HT1080 (cell line): ENCODE measurements at regions not wholly inside any gene's neighbourhood (a gene's known extent, or its start where the extent isn't known, plus 50 kb on each side); places are given as distances from the start of the nearest gene placed in this dataset.
"Not testable (repeated sequence)": the region's sequence is repeated elsewhere in the genome, so short reads cannot be mapped to it uniquely, and the experiment has no call there.

Source experiments
- DNase-seq: peaks from one replicate; pipeline ENCODE4 v3.0.0-alpha.2; 2015; ENCODE audit warnings: low read depth

DNA sequence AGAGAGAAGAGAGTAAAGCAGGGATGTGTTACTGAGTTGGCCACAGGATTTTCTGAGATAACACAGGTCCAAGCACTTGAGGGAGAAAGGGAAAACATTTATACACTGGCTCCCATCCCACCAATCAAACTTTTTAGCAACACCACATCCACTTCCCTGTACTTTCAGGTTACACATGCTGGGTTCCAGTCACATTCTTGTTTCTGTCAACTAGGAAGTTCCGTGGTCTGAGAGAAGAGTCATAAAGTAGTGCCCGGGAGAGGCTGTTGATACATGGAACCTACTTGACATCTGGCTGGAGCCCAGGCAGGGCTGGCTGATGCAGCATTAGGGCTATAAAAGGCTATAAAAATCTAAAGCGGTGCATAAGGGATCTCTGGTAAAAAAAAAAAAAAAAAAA is 473.9 kb upstream of the COX7C start:
- peak; percentile 5 for DNase-seq

DNA sequence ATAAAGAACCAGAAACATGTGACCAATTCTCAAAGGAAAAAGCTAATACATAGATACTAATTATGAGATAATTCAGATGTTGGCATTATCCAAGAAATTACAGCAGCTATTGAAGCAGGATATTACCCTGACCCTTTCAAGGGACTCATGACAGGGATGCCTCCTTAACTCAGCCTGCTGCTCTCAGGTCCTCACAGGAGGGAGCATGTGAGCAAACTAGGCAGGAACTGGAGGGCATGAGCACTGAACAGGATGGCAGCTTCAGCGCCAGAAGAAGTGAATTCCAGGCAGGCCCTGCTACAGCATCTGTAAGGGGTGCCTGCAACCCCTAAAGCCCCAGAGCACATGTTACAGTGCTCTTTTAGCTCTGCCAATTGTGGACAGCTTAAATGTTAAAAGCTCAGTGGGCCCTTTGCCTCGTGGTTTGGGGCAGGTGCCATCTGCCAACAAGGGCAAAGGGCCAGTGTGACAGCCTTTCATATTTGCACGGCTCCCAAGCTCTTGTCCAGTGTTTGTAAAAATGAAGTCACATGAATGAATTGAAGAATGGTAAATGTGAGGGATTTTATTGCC is 464.7 kb upstream of the COX7C start:
- no peak for DNase-seq

GRCh38 chr5:86155796-86156195 is 461.9 kb upstream of the COX7C start:
- no peak for DNase-seq

DNA sequence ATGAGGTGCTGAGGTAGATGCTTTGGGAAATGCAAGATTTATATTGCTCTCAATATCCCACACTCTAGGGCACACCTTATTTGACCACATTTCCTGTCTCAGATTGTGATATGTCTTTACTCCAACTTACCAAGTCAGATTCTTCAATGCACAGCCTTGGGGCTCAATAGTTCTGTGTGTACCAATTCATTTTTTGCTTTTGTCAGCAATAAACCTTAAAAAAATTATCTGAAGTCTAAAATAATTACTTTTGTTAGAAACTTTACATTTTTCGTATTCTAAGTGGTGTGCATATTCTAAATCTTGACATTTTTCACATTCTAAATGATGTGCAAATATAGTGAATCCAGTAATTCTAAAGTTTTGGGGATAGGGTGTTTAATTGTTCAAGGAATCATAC is 447.5 kb upstream of the COX7C start:
- no peak for DNase-seq

DNA sequence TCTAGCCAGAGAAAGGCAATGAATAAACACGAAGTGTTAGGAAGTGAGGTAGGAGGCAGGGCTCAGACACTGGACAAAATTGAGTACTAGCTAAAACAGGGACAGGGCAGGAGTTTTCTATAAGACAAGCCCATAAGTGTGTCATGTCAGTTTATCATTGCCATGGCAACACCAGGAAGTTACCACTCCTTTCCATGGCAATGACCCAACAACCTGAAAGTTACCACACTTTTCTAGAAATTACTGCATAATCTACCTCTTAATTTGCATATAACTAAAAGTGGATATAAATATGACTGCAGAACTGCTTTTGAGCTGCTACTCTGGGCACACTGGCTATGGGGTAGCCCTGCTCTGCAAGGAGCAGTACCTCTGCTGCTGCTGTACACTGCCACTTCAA is 442.5 kb upstream of the COX7C start:
- peak; percentile 18 for DNase-seq

DNA sequence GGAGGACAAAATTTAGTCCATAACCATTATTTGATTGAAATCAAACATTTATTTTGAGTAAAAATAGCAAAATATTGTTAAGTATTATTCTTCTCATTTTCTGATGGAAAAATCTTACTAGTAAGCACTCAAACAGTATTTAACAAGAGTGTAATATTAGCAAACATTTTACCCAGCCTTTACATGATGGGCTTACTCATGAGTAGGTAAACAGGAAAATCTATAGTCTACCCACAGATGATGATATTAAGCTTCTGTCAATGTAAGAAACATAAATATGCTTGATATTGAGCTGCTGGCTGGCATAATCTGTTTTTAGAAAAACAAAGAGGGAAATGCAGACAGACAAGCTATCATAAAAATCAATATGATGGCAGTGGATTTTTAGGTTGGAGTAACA is 418.5 kb upstream of the COX7C start:
- DNase-seq = no peak

DNA sequence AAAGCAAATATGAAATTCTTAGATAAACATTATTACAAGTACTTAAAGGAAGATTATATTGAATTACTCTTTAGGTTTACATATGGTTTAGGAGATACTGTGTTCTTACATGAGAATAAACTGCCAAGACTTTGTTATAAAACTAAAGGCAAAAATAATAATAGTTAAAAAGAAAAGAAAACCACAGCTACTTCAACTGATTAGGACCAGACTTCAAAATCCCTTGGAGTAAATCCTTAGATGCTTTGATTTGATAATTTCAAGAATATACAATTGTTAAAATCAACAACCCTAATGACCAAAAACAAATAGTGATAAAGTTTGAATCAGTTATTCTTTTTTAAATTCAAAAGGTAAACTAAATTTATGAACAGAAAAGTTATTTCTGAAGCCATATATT is 389.6 kb upstream of the COX7C start:
- no peak for DNase-seq

DNA sequence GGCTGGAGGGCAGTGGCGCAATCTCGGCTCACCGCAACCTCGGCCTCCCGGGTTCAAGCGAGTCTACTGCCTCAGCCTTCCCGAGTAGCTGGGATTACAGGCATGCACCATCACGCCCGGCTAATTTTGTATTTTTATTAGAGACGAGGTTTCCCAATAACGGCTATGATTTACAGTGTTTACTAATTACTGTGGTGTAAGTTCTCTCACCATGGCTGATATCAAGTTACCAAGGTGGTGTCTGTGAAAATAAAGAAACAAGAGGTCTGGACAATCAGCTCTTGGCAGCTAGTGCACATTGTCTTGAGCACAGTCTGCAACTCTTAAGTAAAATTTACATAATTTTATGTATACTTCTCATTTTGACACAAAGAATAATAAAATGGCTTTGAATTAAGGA is 385.5 kb upstream of the COX7C start:
- no peak for DNase-seq

DNA sequence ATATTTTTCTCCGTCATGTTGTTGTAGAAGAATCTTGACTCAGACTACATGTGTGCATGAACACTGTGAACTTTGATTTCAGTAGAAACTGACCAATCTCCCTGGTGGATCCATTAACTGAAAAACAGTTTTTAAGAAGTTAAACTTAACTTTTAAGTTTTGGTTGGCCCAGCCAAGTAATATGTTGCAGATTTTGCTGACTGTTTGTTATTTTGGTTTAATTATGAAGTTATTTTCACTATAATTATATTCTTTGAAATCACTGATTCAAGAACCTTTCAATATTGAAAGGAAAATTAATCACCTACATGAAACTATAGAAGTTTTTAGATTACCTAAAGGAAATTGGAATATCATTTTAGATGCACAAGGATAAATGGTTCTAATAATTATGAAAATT is 373.6 kb upstream of the COX7C start:
- DNase-seq = no peak

- DNase-seq = no peak
Observed at GRCh38 chr5:86257871-86258270, 359.9 kb upstream of the COX7C start.

- not testable (repeated sequence) for DNase-seq
Observed at GRCh38 chr5:86284400-86285190, 333.1 kb upstream of the COX7C start.

- DNase-seq = not testable (repeated sequence)
Observed at GRCh38 chr5:86287437-86287836, 330.3 kb upstream of the COX7C start.

DNA sequence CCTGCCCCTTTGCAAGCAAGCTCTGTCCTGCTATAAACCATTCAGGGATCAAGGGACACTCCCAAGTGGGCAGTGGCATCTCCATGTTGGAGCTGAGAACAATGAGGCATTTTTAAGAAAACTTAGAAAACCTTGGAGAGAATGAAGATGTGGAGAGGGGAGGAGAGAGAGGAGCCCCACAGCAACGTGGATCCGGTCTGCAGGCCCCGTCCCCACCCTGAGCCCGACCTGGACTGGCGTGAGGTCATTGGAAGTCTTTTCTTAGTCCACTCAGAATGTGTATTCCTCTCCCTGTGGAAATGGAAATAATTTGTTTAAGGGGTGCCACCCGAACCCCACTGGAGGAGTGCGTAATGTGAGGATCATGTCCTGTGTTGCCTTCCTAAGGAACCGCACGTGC is 328.0 kb upstream of the COX7C start:
- not testable (repeated sequence) for DNase-seq

DNA sequence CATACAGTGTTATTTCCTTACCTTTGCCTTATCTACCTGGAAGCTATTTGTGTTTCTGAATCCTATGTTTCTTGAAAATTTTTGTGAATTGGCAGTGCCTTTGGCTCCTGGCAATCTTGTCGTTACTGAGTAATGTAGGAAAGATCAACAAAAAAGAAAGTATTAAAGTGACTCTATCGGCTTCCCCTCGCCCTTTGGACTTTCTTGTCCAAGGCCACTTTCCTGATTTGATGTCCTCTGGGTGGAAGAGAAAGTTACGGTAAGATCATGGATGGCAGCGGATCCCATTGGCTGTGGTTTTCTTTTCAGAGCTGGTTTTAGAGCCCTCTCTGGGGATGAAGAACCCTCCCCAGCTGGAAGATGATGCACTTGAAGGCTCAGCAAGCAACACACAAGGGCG is 324.9 kb upstream of the COX7C start:
- not testable (repeated sequence) for DNase-seq

DNA sequence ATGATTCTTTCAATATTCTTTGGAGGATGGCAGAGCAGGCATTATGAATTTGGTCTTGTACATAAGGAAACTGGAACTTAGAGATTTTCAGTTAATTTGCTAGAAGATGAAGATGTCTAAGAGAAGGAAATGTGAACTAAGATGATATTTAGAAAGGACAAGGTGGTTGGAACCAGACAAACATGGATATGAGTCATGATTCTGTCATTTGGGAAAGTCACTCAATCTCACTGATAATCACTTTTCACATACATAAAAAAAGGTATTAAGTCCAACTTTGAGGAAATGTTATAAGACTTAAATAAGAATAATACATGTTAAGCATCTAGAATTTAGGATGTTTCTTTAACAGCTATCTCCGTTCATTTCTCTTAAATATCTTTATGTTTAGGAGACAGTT is 315.1 kb upstream of the COX7C start:
- peak; percentile 20 for DNase-seq

DNA sequence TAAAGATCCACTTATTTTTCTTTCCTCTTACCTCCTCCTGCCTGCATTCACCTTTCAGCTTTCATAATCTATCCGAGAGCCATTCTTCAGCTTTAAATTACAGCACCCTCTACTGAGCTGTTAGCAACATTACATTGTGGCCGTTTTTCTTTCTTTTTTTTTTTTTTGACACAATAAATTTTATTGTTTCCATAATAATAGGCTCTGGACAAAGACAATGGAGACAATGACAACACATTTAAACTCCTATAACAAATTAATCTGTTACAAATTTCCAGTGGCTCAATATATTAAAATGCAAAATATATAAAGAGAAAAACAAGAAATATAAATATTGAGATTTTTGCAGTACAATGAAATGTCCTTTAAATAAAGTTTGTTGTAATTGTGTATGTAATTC is 312.7 kb upstream of the COX7C start:
- DNase-seq = not testable (repeated sequence)

- DNase-seq = no peak
Observed at GRCh38 chr5:86314951-86315350, 302.8 kb upstream of the COX7C start.

GRCh38 chr5:86320266-86320665 is 297.5 kb upstream of the COX7C start:
- DNase-seq = no peak

DNA sequence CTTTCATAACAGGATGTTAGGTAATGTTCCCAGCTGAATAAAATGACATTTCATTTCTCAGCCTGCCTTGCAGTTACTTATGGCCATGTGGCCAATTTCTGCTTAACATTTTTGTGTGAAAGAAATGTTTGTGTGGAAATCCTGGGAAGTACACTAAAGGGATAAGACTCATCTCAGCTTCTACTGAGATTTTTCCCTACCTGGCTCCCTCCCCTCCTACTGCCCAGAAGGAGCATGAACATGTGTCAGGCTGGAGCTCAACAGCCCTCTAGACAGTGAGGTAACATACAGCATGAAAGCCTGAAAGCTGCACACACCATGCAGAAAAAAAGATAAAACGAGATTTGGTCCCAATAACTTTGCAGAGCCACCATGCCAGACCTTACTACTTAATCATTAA is 288.4 kb upstream of the COX7C start:
- DNase-seq = no peak

GRCh38 chr5:86330736-86331135 is 287.0 kb upstream of the COX7C start:
- DNase-seq = no peak

DNA sequence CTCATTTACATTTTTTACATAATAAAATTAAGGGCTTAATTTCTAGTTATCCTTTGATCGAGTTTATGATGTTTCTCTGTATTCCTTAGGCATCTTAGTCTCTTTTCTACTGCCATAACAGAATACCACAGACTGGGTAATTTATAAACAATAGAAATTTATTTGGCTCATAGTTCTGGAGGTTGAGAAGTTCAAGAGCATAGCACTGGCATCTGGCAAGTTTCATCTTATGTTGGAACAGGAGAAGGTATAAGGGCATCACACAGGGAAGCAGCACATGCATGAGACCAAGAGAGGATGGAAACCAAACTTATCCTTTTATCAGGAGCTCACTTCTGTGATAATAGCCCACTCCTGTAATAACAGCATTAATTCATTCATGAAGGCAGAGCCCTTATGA is 284.9 kb upstream of the COX7C start:
- DNase-seq = no peak

DNA sequence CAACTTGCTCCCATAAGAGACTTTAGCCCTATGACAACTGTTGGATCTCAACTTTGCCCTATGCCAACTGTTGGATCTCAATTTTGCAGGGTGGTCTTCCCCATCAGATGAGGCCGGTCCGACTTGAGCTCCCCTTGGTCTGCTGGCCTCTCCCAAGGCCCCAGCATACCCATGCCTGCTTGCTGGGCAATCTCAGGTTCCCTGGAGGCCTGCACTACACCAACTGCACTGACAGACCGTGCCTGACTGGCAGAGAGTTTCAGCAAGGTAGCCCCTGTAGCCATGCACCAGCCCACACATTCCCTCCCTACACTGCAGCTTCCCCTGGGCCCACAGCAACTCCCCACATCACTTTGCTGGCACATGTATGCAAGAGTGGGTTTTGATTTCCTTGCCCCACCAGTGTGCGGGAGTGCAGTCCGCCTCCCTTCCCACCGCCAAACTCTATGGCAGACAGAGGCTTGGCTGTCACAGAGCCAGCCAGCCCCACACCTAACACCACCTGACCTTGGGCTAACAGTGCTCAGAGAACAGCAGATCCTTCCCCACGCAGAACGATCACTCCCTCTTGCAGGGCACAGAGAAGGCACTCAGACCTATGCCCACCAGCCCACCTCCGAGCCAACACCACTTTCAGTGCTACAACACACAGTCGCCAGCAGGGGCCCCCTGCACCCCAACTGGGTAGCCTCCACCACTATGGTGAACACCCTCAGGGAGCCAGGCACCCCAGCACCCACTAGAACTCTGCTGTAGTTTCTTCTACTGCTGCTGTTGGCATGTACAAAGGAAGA is 279.9 kb upstream of the COX7C start:
- DNase-seq = no peak

- DNase-seq = no peak
Observed at GRCh38 chr5:86354664-86355063, 263.1 kb upstream of the COX7C start.
